A673 (cell line): ENCODE measurements at regions not wholly inside any gene's neighbourhood (a gene's known extent, or its start where the extent isn't known, plus 50 kb on each side); places are given as distances from the start of the nearest gene placed in this dataset.
"Not testable (repeated sequence)": the region's sequence is repeated elsewhere in the genome, so short reads cannot be mapped to it uniquely, and the experiment has no call there.

Experiments used
- BruUV-seq: library from RNA; stranded (reverse); fragments of 400-500 nt; replicated peaks from 2 replicates; lab custom pipeline; 2021; lab: Mats Ljungman, UMichigan
- CTCF ChIA-PET: fragments of 300-600 bp; sonication (Branson Sonifier 250); formaldehyde crosslinking; loops from one replicate; lab custom pipeline; 2022; ENCODE audit warnings: antibody characterized with exemption; lab: Charles Lee
- POLR2A ChIA-PET: fragments of 300-600 bp; sonication (Branson Sonifier 250); formaldehyde crosslinking; loops from one replicate; lab custom pipeline; 2022; ENCODE audit warnings: antibody characterized with exemption; ENCODE audit not compliant: low non-redundant PET; lab: Charles Lee
- DNase-seq: peaks from one replicate; pipeline ENCODE4 v3.0.0-alpha.2; 2015; ENCODE audit warnings: low spot score
- H3K27ac ChIP-seq: fragments of 200-600 bp; sonication (generic); 2 replicates; pipeline ENCODE4 v1.5.1; 2016; ENCODE audit warnings: mixed run types, low read depth, mild to moderate bottlenecking, mixed read lengths, antibody characterized with exemption, low read length; ENCODE audit not compliant: poor library complexity, severe bottlenecking
- H3K27me3 ChIP-seq: fragments of 200-600 bp; sonication (generic); replicated peaks from 2 replicates; pipeline ENCODE4 v1.6.1; 2017; ENCODE audit warnings: mixed run types, low read depth, mild to moderate bottlenecking, mixed read lengths, antibody characterized with exemption, low read length; ENCODE audit not compliant: insufficient read depth, poor library complexity
- H3K36me3 ChIP-seq: fragments of 200-600 bp; sonication (generic); 2 replicates; pipeline ENCODE4 v1.6.1; 2016; ENCODE audit warnings: mixed run types, mild to moderate bottlenecking, mixed read lengths, antibody characterized with exemption, low read length; ENCODE audit not compliant: insufficient read depth, poor library complexity, severe bottlenecking
- H3K4me1 ChIP-seq: fragments of 200-600 bp; sonication (generic); 2 replicates; pipeline ENCODE4 v1.6.1; 2017; ENCODE audit warnings: mixed run types, mild to moderate bottlenecking, mixed read lengths, antibody characterized with exemption, low read length; ENCODE audit not compliant: insufficient read depth, poor library complexity, severe bottlenecking
- H3K4me3 ChIP-seq: fragments of 200-600 bp; sonication (generic); 2 replicates; pipeline ENCODE4 v1.5.1; 2016; ENCODE audit warnings: low read depth, mixed run types, mild to moderate bottlenecking, mixed read lengths, low read length; ENCODE audit not compliant: poor library complexity, severe bottlenecking
- H3K9me3 ChIP-seq: fragments of 200-600 bp; sonication (generic); 2 replicates; pipeline ENCODE4 v1.6.1; 2016; ENCODE audit warnings: mixed run types, low read depth, mild to moderate bottlenecking, mixed read lengths, antibody characterized with exemption, low read length; ENCODE audit not compliant: poor library complexity, severe bottlenecking
- CTCF ChIP-seq: fragments of 300-800, 200-600 bp; sonication (generic); conservative IDR thresholded peaks from 2 replicates; pipeline ENCODE4 v1.5.1; 2017; ENCODE audit warnings: low read depth, mild to moderate bottlenecking, antibody characterized with exemption, low read length, moderate library complexity, mixed read lengths
- EZH2 ChIP-seq: fragments of 200-600 bp; sonication (generic); IDR thresholded peaks from 2 replicates; pipeline ENCODE4 v1.6.1; 2017; ENCODE audit warnings: borderline replicate concordance, low read depth, mild to moderate bottlenecking, mixed read lengths, antibody characterized with exemption, low read length; ENCODE audit not compliant: poor library complexity, severe bottlenecking
- intact Hi-C: fragments of 100-400 bp; cut with micrococcal nuclease; formaldehyde crosslinking; loops from one replicate; pipeline ENCODE4 v1.10.0; 2022; ENCODE audit not compliant: unreplicated experiment

- no peaks in the 10 kb centered on the region for H3K4me1 ChIP-seq
- no peak for DNase-seq
- no peaks in the 10 kb centered on the region for H3K36me3 ChIP-seq
- intact Hi-C loops: no loop called here
- no peak overlapping the region for H3K27ac ChIP-seq
- CTCF ChIA-PET: no interaction called here
- H3K4me3 ChIP-seq: no peak overlapping the region
- POLR2A ChIA-PET: no interaction called here
- no TSS peak for BruUV-seq
- no peaks in the 10 kb centered on the region for H3K9me3 ChIP-seq
- H3K27me3 ChIP-seq: no peaks in the 10 kb centered on the region
- TF ChIP-seq EZH2: no peak
- TF ChIP-seq CTCF: no peak
Measured at GRCh38 chr20:47440857-47441773, 60.6 kb upstream of the NCOA3 start.

- H3K36me3 ChIP-seq: no peaks in the 10 kb centered on the region
- no peak overlapping the region for H3K4me3 ChIP-seq
- TF ChIP-seq EZH2: no peak
- no peak for TF ChIP-seq CTCF
- intact Hi-C loops: no loop called here
- no peaks in the 10 kb centered on the region for H3K4me1 ChIP-seq
- no peaks in the 10 kb centered on the region for H3K9me3 ChIP-seq
- no peaks in the 10 kb centered on the region for H3K27me3 ChIP-seq
- BruUV-seq: no TSS peak
- POLR2A ChIA-PET: no interaction called here
- CTCF ChIA-PET: no interaction called here
- no peak for DNase-seq
- H3K27ac ChIP-seq: no peak overlapping the region
Measured at GRCh38 chr20:47441774-47442150, 59.9 kb upstream of the NCOA3 start.

GRCh38 chr20:47443060-47443459 is 58.6 kb upstream of the NCOA3 start:
- H3K4me3 ChIP-seq, DNase-seq, POLR2A ChIA-PET, intact Hi-C loops, BruUV-seq, H3K4me1 ChIP-seq, H3K27ac ChIP-seq, H3K27me3 ChIP-seq, CTCF ChIA-PET, H3K9me3 ChIP-seq, H3K36me3 ChIP-seq: not testable (repeated sequence)

- intact Hi-C loops: no loop called here
- CTCF ChIA-PET: no interaction called here
- POLR2A ChIA-PET: no interaction called here
Measured at GRCh38 chr20:47444584-47444983, 57.1 kb upstream of the NCOA3 start.

More at GRCh38 chr20:47444584-47444983, 57.1 kb upstream of the NCOA3 start:
- Histone ChIP-seq H3K27ac (no peak overlapping the region), H3K4me1 (no peaks in the 10 kb centered on the region), H3K27me3 (no peaks in the 10 kb centered on the region), H3K4me3 (no peak overlapping the region), H3K36me3 (no peaks in the 10 kb centered on the region), H3K9me3 (no peaks in the 10 kb centered on the region)
- BruUV-seq: no TSS peak
- TF ChIP-seq CTCF: no peak
- TF ChIP-seq EZH2: no peak
- no peak for DNase-seq
